ENCODE measurements at regions not wholly inside any gene's neighbourhood (a gene's known extent, or its start where the extent isn't known, plus 50 kb on each side); places are given as distances from the start of the nearest gene placed in this dataset.
"Not testable (repeated sequence)": the region's sequence is repeated elsewhere in the genome, so short reads cannot be mapped to it uniquely, and the experiment has no call there.

DNA sequence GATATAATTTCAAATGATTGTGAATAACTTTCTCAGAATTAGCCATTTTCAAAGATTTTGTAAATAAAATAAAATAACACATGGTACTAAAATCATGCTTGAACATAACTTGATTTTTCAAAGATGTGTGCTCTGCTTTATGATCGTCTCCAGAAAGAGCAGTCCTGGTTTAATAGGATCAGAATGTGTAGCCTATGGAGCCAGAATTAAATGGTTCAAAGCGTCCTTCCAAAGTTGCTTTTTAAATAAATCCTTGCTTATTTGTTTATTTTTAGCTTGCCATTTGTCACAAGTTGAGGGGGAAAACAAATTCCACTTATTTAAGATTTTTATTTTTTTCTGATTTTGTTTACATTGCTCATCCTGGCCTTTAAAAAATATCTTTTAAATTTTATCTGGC lies 123.7 kb upstream of the SPRED1 start:
- no peak for DNase-seq

DNA sequence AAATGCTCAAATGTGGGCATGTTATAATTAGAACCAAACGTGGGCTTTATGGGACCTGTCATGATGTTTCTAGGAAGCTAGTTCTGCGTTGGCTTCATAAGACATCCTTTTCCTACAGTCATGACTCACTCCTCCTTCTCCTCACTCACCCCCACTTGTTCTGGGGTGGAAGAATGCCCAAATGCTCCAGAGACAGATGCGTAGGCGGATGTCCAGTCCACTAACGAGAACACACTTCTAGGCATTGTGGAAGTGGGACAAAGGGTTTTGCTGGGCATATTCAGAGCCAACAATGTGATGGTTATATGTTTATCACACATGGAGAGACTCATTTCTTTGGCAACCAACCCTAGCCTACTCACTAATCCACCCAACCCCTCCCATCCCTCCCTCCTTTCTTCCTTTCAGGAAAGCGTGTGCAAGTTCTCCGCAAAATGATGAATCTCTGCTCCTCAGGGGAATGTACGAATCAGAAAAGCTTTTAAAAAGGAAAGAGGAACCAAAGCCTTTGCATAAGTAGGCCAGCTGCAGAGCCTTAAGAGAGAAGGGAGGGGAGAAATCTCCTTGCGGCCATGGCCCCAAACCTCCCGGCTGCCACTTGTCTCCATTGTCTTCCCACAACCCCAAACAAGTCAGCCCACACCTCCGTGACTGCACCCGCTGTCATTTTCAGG lies 123.0 kb upstream of the SPRED1 start:
- DNase-seq = no peak

DNA sequence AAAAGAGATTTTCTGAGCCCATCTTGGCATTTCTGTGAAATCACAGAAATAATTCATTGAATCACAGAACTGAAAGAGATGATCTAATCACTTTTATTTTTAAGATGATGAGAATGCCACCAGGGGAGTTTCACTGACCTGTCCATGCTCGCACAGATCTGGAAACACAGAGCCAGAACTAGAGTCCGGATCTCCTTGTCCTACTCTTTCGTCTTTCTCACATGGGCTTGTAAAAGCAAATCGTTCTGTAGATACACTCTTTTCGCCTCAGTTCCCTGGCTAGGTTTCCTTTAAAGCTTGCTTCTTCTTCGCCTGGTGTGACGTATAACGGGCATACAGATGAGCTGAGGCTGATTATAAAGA lies 122.5 kb upstream of the SPRED1 start:
- DNase-seq = no peak

DNA sequence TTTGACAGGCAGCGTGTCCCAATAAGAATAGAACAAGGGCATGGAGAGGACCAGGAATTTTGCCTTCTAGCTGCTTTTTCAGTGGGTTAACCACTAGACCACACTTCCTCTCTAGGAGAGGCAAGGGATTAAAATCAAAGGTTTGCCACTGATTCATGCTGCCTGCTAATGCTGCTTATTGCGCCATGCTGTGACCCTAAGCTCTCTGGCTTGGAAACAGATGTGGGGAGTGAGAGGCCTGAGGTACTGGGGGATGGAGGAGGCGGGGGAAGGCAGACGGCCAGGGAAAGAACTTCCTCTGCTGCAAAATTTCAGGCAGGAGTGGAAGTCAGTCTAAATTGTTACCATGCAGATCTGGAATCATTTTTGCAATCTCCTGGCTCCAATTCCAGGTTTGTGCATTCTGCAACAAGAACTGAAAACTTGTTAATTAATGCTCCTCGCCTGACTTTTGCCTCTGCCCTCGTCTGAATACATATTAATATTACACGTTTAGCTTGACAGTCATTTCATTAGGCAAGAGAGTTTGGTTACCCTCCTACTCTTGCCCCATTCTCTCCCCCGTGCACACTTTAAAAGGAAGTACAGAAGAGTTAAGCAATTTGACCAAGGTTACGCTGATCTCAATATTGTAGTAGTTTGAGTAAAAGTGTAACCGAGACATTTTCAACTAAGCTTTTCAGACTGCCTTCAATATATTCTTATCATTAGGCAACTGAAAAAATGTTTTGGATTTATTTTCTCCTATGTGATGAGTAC lies 121.7 kb upstream of the SPRED1 start:
- DNase-seq = no peak

DNA sequence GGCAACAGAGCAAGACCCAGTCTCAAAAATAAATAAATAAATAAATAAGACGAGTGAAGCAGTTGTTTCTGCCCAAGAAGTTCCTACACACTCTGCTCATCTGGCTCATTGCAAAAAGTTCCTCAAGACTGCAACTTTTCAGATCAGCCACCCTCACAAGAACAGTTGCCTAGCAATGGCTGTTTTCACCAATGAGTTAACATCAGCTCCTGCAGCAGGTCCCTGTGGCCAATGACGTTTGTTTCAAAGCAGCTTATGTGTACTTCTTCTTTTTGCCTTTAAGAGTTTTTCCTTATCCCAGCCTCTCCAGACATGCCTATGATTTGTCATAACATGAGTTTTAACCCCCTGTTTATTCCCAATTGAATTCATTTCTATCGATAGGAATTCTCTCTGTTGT lies 118.4 kb upstream of the SPRED1 start:
- DNase-seq = no peak

DNA sequence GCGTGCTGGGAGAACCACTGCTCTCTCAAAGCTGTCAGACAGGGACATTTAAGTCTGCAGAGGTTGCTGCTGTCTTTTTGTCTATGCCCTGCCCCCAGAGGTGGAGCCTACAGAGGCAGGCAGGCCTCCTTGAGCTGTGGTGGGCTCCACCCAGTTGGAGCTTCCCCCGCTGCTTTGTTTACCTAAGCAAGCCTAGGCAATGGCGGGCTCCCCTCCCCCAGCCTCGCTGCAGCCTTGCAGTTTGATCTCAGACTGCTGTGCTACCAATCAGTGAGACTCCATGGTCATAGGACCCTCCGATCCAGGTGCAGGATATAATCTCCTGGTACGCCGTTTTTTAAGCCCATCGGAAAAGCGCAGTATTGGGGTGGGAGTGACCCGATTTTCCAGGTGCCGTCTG lies 110.4 kb upstream of the SPRED1 start:
- DNase-seq = not testable (repeated sequence)

DNA sequence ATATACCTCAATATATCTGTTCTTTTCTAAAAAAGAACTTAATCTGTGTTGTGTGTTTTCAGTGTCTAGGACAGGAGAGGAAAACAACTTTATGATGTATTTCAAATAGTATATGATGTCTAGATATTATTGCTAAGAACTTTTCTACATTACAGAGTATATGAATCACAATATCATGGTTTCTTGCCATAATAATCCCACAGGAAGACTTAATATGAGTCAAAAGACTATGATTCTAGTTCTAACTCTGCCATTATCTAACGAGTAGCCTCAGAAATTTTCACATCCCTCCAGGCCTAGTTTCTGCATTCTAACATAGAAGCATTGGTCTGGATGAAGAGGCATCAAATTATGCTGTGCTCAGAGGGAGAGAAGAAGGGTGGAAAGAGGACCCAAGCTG lies 107.7 kb upstream of the SPRED1 start:
- no peak for DNase-seq

DNA sequence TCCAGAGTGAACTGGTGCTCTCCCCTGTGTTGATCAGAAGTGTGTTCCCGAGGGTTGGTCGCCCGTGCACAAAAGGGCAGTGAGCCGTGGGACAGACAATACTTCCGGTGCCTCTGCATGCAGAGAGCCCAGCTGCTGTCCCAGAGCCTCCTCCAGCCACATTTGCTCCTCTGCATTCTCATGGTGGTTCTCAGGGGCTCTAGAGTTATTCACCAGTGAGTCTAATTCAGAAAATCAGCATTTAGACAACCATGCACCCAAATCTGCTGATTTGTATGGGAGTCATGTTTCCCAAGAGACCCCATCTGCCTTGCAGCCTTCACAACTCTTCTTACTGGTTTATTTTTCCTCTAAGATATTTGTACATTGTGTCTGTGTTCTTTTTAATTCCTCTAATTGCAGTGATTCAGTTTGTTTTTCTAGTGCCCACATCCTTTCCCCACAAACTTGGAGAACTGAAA lies 107.0 kb upstream of the SPRED1 start:
- DNase-seq = no peak

DNA sequence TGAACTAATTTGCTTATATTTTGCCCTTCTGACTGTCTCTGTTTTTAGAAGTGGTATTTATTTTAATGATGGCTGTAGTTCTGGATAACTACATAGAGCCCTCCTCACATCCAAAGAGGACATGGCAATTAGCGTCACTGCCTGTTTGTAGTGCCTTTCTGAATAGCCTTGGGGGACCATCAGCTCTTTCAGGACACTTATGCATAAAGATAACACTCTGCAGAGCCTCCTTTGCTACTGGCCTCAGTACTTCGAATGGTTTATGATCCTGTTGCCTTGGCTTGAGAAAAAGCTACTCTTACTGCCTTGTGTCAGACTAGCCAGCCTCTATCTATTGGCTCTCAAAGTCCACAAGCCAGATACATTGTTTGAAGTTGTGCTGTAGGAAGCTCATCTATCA lies 105.4 kb upstream of the SPRED1 start:
- DNase-seq = no peak

DNA sequence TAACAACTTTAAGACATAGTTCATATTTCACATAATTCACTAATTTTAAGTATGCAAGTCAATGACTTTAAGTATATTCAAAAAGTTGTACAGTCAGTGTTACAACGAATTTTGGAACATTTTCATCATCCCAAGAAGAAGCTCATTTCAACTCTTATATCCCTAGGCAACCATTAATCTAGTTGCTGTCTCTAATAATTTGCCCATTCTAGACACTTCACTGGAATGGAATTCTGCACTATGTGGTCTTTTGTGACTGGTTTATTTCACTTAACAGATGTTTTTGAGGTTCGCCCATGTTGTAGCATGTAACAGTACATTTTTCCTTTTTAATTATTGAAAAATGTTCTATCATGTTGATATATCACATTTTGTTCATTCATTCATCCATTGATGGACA lies 104.2 kb upstream of the SPRED1 start:
- DNase-seq = no peak

DNA sequence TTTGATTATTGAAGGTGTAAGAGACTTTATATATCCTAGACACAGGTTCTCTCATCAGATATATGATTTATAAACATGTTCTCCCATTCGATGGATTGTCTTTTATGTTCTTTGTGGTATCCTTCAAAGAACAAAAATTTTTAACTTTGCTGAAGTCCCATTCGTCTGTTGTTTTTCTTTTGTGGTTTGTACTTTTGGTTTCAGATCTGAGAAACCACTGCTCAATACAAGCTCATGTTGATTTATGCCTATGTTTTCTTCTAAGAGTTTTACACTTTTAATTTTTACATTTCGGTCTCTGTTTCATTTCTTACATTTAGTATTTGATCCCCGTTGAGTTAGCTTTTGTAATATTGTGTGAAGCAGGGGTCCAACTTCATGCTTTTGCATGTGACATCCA lies 103.3 kb upstream of the SPRED1 start:
- DNase-seq = no peak

DNA sequence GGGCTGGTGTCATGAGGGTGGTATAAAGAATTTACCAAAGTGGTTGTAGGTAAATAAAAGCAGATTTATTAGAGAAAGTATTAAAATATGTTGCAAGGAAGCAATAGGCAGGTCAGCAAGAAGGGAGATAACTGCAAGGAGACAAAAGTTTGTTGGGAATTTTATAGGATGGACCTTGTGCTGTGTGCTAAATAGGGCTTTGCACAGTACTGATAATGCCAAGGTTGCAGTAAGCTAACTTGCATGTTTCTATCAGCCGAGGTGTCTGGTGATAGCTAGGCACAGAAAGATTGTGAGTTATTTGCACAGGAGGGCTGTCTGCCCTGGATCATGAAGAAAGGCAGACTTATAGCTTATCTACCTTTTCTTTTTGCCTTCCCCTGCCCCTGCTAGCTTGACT lies 102.5 kb upstream of the SPRED1 start:
- DNase-seq = no peak

DNA sequence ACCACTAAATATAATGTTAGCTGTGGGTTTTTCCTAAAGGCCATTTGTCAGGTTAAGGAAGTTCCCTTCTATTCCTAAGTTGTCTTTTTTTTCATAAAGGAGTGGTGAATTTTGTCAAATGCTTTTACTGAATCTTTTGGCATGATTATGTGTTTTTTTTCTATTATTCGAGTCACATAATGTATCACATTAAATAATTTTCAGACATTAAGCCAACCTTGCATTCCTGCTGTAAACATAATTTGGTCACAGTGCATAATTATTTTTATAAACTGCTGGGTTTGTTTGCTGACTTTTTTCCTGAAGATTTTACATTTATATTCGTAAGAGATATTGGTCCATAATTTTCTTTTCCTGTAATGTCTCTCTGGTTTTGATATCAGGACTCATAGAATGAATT lies 101.8 kb upstream of the SPRED1 start:
- no peak for DNase-seq

DNA sequence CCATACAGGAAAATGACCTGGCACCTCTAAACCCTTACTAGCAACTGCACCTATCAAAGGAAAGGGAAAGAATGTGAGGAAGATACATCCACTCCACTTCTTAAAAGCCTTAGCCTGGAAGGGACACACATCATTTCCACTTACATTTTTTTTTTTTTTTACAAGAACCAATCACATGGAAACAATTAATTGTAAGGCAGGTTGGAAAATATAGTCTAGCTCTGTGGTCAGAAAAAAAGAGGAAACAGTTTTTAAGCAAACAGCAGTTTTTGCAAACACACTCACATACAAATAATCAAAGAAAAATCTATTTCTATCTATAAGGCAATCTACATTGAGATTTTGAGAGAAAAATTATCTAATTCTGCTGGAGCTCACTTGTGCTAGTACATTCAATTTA lies 98.9 kb upstream of the SPRED1 start:
- no peak for DNase-seq

DNA sequence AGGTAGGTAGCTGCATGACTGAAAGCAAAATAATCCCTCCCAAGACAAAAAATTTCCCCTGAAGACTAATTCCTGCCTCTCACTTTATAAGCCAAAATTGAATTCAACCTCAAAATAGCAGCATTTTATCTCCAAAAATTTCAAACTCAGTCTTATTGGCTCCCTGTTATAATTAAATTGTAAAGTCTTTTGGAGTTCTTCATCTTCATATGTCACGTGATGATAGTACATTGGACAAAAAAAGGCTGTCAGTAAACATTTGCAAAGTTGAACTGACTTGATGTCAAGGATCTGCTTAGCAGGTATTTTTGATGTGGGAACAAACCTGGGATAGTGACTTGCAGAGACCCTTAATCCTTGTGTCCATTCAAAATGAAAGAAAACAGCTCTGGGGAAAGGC lies 98.4 kb upstream of the SPRED1 start:
- no peak for DNase-seq

DNA sequence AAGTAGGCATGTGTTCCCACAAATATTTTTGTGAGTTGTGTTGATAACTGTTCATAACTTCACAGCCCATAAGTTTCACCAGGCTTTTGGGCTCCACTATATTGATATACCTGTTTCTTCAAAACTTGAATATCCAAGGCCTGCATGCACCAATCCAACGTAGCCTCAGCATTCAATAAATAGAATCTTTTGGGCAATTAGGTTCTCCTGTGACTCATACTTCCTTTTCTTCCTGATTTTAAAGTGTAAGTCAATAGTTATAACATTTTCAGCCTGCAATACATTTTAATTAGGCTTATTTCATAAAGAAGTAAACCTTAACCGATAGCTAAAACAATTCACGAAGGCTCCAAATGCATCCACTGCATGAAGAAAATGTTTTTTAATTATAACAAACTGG lies 97.8 kb upstream of the SPRED1 start:
- DNase-seq = no peak

DNA sequence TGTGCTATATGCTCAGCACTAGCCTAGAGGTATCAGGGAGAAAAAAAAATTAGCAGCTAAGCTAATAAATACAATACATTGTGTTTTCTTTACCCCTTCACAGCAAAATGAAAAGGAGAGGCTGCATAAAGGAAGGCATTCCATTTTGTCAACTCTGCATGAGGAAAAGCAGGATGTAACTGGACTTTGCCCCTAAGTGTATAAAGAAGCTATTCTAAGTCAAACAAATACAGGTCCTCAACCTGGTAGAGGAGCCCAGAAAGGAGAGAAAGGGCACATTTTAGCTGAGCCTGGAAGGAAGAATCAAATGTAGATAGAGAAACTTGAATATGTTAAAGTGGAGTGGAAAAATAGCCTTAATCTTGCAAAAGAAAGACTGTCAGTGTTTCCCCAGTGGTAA lies 89.0 kb upstream of the SPRED1 start:
- no peak for DNase-seq

DNA sequence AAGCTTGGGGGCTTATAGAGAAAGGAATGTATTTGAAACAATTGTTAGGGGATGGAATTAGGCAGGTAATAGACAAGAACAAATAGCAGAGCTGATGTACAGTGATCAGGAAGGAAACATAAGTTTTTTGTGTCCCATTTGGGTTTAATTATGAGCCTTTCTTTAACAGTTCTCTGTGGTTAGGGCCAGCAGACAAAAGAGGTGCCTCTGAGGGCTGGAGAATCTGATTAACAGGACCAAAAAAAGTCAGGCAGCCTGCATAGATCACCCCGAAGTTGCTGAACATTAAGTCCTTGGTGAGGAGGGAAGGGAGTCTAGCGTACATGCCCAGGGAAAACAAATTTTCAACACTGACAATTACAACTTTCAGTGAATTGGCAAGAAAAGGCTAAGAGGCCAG lies 88.6 kb upstream of the SPRED1 start:
- no peak for DNase-seq

DNA sequence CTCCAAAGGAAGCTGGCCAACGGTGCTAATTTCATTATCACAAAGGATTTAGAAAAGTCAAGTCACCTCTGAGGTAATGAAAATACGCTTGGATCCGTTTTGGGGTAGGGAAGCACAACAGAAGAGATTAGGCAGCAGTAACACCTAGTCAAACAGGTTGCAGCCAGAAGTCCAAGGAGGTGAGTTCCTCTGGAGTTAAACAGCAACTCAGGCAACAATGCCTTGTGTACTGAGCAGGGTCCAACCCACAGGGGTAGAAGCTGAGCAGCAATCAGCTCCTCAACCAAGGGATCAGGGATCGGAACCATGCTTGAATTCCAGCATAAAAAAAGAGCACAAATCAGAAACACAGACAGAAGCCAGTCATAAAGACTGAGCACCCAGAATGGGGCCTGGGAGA lies 88.1 kb upstream of the SPRED1 start:
- DNase-seq = no peak

DNA sequence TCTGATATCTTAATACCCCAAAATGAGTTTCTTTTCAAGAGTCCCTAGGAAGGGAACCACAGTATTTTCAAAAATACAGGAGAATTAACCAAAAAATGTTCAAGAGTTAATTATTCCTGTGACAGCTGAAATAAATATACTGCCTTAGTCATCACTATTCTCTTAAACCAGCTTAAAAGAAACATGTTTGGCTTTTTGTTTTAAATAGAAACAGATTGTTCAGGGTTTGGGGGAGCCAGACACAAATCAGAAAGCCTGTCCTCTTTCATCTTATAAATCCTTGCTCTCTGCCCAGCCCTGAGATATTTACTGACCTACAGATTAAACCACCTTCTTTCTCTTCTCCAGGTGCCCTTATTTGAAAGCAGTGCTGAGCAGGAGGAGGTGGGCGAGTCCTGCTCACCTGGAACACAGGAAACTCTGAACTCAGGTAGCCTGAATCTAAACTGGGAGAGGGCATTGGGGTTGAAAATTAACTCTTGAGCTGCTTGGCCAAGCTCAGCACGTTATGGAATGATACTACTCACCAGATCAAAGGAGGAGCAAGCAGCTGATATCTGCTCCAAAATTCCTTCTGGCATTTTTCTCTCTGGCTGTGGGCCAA lies 84.1 kb upstream of the SPRED1 start:
- DNase-seq = no peak

DNA sequence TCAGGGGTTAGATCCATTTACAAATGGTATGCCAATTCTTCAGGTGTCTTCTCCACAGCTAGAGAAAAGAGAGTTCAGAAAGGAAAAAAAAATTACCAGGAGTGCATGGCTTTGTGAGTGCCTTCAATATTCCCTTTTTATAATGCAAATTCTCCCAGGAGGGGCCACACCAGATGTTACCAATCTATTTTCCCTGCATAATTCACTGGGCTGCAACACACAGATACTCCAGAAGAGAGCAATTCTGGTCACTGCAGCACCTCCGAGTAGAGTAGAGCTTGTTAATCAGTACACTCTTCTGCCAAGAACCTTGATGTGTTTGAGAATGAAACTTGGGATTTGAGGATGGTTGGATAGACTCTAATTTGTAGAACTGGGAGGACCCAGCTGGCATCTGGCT lies 80.7 kb upstream of the SPRED1 start:
- DNase-seq = no peak

DNA sequence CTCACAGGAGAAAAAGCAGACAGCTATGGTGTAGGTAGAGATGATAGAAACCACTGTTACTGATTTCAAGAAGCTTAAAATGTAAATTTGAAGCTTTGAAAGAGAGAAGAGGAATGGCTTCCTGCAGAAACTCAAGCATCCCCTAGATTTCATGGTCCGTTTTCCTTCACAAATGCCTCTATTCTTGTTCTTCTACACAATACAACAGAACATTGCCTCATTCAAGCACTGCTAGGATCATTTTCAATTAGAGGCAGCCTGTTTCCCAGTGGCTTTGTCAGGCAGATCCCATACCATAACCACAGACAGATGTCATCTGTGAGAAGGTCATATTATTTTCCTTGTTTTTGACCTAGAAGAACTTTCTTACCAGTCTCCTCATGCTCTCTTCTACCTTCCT lies 77.9 kb upstream of the SPRED1 start:
- DNase-seq = no peak

DNA sequence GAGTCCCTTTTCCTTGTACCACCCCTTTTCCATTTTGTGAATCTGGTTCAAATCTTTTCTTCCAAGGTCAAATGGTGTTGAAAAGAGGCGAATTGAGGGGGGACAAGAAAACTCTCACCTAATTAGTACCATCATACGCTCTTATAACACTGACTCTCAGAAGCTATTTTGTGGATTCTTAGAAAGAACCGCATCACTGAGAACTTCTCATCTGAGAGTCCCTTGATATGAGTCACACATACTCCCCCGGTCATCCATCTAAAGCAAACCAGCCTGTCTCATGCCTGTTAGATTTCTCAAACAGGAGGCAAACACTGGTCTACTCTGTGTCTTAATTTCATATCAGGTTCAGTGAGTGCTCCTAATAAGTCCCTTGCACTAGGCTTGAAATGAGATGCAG lies 76.5 kb upstream of the SPRED1 start:
- no peak for DNase-seq

DNA sequence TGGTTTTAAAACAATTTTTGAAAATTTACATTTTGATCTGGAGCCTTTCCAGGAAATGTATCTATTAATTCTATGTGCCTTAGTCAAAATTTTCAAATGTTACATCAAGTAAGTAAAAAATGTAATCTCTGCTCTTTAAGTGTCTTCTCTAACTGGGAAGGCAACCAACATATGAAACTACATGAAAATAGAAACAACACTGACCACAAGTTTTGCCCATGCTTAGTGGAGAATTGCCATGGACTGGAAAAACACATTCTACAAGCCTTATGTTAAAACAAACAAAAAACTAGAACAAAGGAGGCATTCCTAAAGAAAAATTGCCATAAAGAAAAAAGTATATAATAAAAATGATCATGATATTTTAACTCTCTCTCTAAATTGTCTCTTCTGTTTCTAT lies 75.9 kb upstream of the SPRED1 start:
- no peak for DNase-seq

DNA sequence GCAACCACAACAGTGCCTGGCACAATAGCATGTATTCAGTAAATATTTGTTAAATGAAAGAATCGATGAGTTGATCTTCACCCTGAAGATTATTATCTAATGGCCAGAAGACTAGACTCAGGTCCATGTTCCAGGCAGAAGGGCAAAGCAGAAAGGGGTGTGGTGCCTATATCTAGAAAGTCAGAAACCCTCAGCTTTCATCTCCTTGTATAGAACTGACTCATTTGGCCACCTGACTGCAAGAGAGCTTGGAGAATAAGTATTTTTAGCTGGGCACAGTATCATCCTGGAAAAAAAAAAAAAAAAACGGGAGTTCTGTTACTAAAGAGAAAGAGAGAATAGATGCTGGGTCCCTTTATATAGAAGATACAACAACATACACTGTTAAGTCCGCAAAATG lies 69.7 kb upstream of the SPRED1 start:
- no peak for DNase-seq
